ENCODE measurements at regions not wholly inside any gene's neighbourhood (a gene's known extent, or its start where the extent isn't known, plus 50 kb on each side); places are given as distances from the start of the nearest gene placed in this dataset.
"Not testable (repeated sequence)": the region's sequence is repeated elsewhere in the genome, so short reads cannot be mapped to it uniquely, and the experiment has no call there.

DNA sequence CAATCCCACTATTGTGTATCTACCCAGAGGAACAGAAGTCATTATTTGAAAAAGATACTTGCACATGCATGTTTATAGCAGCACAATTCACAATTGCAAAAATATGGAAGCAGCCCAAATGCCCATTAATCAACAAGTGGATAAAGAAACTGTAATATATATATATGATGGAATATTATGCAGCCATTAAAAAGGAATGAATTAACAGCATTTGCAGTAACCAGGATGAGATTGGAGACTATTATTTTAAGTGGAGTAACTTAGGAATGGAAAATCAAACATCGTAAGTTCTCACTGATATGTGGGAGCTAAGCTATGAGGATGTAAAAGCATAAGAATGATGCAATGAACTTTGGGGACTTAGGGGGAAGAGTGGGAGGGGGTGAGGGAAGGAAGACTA, 64.7 kb downstream of the RPL22L1 start:
- not testable (repeated sequence) for TF ChIP-seq POLR2AphosphoS5 (IDR thresholded peaks at IDR 0.05; ENCODE audit: insufficient read depth, low read depth, low read length); POLR2A (IDR thresholded peaks at IDR 0.05; ENCODE audit: low read depth, low read length); CTCF (IDR thresholded peaks at IDR 0.05; ENCODE audit: extremely low read depth in 1 of 2, insufficient read depth in 1 of 2, low read depth in 1 of 2, low read length in 2 of 2)
